ENCODE measurements at regions not wholly inside any gene's neighbourhood (a gene's known extent, or its start where the extent isn't known, plus 50 kb on each side); places are given as distances from the start of the nearest gene placed in this dataset.

DNA sequence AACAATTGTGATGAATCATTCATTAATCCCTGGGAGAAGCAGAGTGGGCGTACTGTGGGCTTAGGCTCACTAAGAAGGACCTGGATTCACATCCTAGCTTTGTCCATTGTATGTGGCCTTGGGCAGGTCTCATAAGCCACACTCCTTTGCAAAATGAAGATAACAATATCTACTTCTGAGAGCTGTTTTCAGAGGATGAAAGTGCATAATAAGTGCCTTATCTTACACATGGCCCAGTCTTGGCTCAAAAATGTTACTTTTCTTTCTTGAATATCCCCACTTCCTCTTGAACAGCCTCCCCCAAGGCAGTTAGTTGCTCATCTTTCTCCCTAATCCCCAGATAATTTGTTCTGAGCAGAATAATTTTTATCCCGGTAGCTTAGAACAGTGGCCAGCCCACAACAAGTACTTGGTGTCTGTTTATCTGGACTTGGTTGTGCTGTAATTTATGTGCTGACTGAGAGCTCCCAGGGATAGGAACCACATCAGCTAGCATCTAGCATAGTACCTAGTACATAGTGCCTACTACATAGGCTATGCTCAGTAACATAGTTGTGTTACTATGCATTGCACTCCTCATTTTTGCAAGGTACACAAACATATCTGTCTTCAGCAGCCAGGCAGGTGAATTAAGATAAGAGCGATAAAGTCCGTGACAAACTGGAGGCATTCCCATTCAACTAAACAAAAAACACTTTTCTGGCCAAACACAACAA, 61.7 kb upstream of the NUDT4 start:
- no peaks in the 10 kb centered on the region for H3K9me3 ChIP-seq (ENCODE audit: control insufficient read depth, insufficient read depth, low read depth, low read length)
- no peaks in the 10 kb centered on the region for H3K36me3 ChIP-seq (ENCODE audit: control insufficient read depth in 2 of 2, insufficient read depth in 1 of 2, low read length in 2 of 2)
- peak; percentile 84; the same call in 1 of the 2 replicates for TF ChIP-seq TRIM28 (IDR thresholded peaks at IDR 0.05; ENCODE audit: borderline replicate concordance, low read length)
- TF ChIP-seq KLF10 (tag by site-specific recombination; IDR thresholded peaks at IDR 0.05): no peak
- no peak for TF ChIP-seq REPIN1 (tag by site-specific recombination; IDR thresholded peaks at IDR 0.05; ENCODE audit: low read depth)
- TF ChIP-seq, protein P1, sequence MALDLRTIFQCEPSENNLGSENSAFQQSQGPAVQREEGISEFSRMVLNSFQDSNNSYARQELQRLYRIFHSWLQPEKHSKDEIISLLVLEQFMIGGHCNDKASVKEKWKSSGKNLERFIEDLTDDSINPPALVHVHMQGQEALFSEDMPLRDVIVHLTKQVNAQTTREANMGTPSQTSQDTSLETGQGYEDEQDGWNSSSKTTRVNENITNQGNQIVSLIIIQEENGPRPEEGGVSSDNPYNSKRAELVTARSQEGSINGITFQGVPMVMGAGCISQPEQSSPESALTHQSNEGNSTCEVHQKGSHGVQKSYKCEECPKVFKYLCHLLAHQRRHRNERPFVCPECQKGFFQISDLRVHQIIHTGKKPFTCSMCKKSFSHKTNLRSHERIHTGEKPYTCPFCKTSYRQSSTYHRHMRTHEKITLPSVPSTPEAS (tag by site-specific recombination; IDR thresholded peaks at IDR 0.05): no peak
- TF ChIP-seq OSR2 (tag by site-specific recombination; IDR thresholded peaks at IDR 0.05): peak; percentile 85
- peak; percentile 70 for TF ChIP-seq FEZF1 (tag by site-specific recombination; IDR thresholded peaks at IDR 0.05)
- peak; percentile 84; the same call in 1 of the 2 replicates for TF ChIP-seq ZNF843 (tag by site-specific recombination; IDR thresholded peaks at IDR 0.05)
- TF ChIP-seq IKZF3 (tag by site-specific recombination; IDR thresholded peaks at IDR 0.05): peak; percentile 39; the same call in 1 of the 2 replicates
- TF ChIP-seq, protein P2, sequence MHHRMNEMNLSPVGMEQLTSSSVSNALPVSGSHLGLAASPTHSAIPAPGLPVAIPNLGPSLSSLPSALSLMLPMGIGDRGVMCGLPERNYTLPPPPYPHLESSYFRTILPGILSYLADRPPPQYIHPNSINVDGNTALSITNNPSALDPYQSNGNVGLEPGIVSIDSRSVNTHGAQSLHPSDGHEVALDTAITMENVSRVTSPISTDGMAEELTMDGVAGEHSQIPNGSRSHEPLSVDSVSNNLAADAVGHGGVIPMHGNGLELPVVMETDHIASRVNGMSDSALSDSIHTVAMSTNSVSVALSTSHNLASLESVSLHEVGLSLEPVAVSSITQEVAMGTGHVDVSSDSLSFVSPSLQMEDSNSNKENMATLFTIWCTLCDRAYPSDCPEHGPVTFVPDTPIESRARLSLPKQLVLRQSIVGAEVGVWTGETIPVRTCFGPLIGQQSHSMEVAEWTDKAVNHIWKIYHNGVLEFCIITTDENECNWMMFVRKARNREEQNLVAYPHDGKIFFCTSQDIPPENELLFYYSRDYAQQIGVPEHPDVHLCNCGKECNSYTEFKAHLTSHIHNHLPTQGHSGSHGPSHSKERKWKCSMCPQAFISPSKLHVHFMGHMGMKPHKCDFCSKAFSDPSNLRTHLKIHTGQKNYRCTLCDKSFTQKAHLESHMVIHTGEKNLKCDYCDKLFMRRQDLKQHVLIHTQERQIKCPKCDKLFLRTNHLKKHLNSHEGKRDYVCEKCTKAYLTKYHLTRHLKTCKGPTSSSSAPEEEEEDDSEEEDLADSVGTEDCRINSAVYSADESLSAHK (tag by site-specific recombination; IDR thresholded peaks at IDR 0.05): no peak
- no peak; the same call in 1 of the 2 replicates for TF ChIP-seq ZXDB (tag by site-specific recombination; IDR thresholded peaks at IDR 0.05)
- peak; percentile 42 for TF ChIP-seq EGR2 (tag by site-specific recombination; IDR thresholded peaks at IDR 0.05; ENCODE audit: low read depth)
- TF ChIP-seq MZF1 (tag by site-specific recombination; IDR thresholded peaks at IDR 0.05; ENCODE audit: borderline replicate concordance): peak; percentile 25; the same call in 1 of the 2 replicates
- 0 out of 2 replicates have a peak, but pooled peaks have one; percentile 18 for TF ChIP-seq ZNF561 (tag by site-specific recombination; IDR thresholded peaks at IDR 0.05; ENCODE audit: borderline replicate concordance)
- 0 out of 2 replicates have a peak, but pooled peaks have one; percentile 49 for TF ChIP-seq ZNF792 (tag by site-specific recombination; IDR thresholded peaks at IDR 0.05)
- TF ChIP-seq ZBTB17 (tag by site-specific recombination; IDR thresholded peaks at IDR 0.05): 0 out of 2 replicates have a peak, but pooled peaks have one; percentile 24
- peak; percentile 11; the same call in 1 of the 2 replicates for TF ChIP-seq ZNF596 (tag by site-specific recombination; IDR thresholded peaks at IDR 0.05)
- peak; percentile 64 for TF ChIP-seq ZFHX2 (tag by site-specific recombination; conservative IDR thresholded peaks at IDR 0.05)
- peak overlapping the region; percentile 13; the same call in 1 of the 2 replicates for H3K27ac ChIP-seq (ENCODE audit: extremely low read depth, low read depth, low read length)
- POLR2A ChIA-PET: interaction anchor here (0.7 kb wide), 1 partner anchor 59 kb away, joined by 4 read pairs; no protein-coding TSS in a partner anchor
- H3K4me1 ChIP-seq (ENCODE audit: control insufficient read depth, insufficient read depth, low read length): peaks cover 5% of the 10 kb centered on the region; the same call in 1 of the 2 replicates
- CTCF ChIA-PET: no interaction called here
- H3K4me3 ChIP-seq (ENCODE audit: low read depth, low read length): no peak overlapping the region

DNA sequence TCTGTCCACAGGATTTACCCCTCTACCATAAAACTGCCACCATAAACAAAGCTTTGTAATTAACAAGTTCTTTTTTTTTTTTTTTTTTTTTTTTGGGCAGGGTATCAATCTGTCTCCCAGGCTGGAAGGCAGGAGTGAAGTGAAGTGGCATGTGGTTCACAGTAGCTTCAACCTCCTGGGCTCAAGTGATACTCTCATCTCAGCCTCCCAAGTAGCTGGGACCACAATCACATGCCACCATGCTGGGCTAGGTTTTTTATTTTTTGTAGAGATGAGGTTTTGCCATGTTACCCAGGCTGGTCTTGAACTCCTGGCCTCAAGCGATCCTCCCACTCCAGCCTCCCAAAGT, 61.1 kb upstream of the NUDT4 start:
- CTCF ChIA-PET: no interaction called here
- H3K4me1 ChIP-seq (ENCODE audit: control insufficient read depth, insufficient read depth, low read length): peaks cover 5% of the 10 kb centered on the region; the same call in 1 of the 2 replicates
- no peak overlapping the region; the same call in 1 of the 2 replicates for H3K27ac ChIP-seq (ENCODE audit: extremely low read depth, low read depth, low read length)
- no peak overlapping the region for H3K4me3 ChIP-seq (ENCODE audit: low read depth, low read length)
- POLR2A ChIA-PET: interaction anchor here (0.7 kb wide), 1 partner anchor 60 kb away, joined by 4 read pairs; no protein-coding TSS in a partner anchor
- no peaks in the 10 kb centered on the region for H3K9me3 ChIP-seq (ENCODE audit: control insufficient read depth, insufficient read depth, low read depth, low read length)
- H3K36me3 ChIP-seq (ENCODE audit: control insufficient read depth in 2 of 2, insufficient read depth in 1 of 2, low read length in 2 of 2): no peaks in the 10 kb centered on the region
- TF ChIP-seq ZFP69B (tag by site-specific recombination; IDR thresholded peaks at IDR 0.05) (no peak), ZNF184 (tag by site-specific recombination; IDR thresholded peaks at IDR 0.05) (no peak), GLIS1 (tag by site-specific recombination; IDR thresholded peaks at IDR 0.05) (peak; percentile 73), ZXDB (tag by site-specific recombination; IDR thresholded peaks at IDR 0.05) (peak; percentile 86; the same call in 1 of the 2 replicates), KLF10 (tag by site-specific recombination; IDR thresholded peaks at IDR 0.05) (no peak), ZNF529 (tag by site-specific recombination; IDR thresholded peaks at IDR 0.05; ENCODE audit: insufficient replicate concordance) (no peak)
- TF ChIP-seq, protein P3, sequence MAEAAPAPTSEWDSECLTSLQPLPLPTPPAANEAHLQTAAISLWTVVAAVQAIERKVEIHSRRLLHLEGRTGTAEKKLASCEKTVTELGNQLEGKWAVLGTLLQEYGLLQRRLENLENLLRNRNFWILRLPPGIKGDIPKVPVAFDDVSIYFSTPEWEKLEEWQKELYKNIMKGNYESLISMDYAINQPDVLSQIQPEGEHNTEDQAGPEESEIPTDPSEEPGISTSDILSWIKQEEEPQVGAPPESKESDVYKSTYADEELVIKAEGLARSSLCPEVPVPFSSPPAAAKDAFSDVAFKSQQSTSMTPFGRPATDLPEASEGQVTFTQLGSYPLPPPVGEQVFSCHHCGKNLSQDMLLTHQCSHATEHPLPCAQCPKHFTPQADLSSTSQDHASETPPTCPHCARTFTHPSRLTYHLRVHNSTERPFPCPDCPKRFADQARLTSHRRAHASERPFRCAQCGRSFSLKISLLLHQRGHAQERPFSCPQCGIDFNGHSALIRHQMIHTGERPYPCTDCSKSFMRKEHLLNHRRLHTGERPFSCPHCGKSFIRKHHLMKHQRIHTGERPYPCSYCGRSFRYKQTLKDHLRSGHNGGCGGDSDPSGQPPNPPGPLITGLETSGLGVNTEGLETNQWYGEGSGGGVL (tag by site-specific recombination; IDR thresholded peaks at IDR 0.05): 0 out of 2 replicates have a peak, but pooled peaks have one; percentile 16
- TF ChIP-seq, protein P4, sequence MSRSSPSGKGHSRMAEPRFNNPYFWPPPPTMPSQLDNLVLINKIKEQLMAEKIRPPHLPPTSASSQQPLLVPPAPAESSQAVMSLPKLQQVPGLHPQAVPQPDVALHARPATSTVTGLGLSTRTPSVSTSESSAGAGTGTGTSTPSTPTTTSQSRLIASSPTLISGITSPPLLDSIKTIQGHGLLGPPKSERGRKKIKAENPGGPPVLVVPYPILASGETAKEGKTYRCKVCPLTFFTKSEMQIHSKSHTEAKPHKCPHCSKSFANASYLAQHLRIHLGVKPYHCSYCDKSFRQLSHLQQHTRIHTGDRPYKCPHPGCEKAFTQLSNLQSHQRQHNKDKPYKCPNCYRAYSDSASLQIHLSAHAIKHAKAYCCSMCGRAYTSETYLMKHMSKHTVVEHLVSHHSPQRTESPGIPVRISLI (tag by site-specific recombination; IDR thresholded peaks at IDR 0.05): peak; percentile 70

All from HEK293 (cell line).